ENCODE measurements at regions not wholly inside any gene's neighbourhood (a gene's known extent, or its start where the extent isn't known, plus 50 kb on each side); places are given as distances from the start of the nearest gene placed in this dataset.

DNA sequence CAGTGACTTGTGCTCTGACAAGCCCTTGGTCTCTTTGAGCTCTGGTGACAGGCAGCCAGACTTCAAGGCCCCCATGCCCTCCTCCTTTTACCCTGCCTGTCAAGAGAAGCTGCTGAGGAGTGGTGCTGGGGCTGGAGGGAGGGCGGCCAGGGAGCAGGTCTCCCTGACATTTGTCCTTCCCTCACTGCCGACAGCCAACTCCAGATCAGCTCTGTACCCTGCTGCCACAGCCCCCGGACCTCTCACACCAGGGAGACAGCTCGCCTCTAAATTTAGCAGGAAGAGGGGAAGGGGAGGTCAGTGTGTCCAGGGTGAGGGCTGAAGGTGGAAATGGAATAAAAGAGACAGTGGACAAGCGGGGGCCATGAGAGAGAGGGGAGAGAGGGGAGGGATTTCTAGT lies 155.8 kb downstream of the TDRD15 start:
- DNase-seq (ENCODE audit: low read depth in 2 of 3, low spot score in 2 of 3) = no peak

DNA sequence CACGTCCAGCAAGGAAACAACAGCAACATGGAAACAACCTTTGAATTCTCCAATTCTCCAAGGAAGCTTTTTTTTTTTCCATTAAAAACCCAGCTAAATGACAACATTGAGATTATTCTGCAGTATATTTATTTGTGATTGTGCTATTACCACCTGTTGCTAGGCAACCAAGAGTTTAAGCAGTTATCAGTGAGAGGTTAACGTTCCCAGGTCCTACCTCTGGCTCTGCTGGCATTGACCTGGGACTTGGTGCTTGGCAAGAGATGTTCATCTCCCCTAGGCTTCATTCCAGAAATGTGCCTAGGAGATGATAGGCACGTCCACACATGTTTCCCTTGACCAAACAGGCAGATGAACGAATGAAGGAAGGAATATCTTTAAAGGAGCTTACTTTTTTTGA lies 157.0 kb downstream of the TDRD15 start:
- DNase-seq (ENCODE audit: low read depth in 2 of 3, low spot score in 2 of 3) = no peak

DNA sequence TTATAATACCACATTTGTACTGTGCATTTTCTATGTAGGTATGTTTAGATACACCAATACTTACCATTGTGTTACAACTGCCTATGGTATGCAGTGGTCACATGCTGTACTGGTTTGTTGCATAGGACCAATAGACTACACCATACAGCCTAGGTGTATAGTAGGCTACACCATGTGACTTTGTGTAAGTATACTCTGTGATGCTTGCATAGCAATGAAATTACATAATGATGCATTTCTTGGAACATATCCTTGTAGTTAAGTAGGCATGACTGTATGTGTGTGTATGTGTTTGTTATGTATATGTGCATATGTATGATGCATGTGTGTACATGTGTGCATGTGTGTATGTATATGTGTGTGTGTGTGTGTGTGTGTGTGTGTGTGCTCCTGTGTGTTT lies 157.6 kb downstream of the TDRD15 start:
- no peak for DNase-seq (ENCODE audit: low read depth in 2 of 3, low spot score in 2 of 3)

DNA sequence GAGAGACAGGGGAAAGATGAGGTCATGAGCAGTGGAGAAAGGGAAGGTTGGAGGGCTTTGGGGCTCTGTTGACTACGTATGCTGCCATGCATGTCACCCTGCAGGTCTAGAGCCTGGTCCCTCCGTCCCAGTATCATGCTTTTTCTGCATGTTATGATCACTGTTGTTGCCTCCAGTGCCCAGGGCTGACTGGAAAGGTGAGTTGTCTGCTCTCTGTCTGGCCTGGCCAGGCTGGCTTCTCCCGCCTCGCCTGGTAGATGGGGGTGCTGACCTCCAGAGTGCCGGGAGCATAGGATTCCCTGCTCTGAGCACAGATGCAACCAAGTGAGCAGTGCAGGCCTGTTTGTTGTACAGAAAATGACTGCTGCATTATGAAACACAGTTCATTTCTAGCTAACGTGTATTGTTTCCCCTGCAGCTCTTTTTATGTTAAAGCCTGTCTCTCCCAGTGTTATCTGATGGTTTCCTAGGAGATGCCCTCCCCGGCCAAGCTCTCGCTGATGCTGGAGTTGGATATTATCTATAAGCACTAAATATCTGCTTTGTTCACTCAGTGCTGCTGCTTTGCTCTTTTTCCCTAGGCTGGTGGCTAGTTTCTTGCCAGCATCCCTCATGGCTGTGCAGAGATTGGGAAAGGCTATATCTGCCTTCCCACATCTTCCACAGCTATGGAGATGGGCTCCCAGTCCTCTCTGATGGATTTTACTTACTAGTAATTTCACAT lies 158.2 kb downstream of the TDRD15 start:
- DNase-seq (ENCODE audit: low read depth in 2 of 3, low spot score in 2 of 3) = no peak

DNA sequence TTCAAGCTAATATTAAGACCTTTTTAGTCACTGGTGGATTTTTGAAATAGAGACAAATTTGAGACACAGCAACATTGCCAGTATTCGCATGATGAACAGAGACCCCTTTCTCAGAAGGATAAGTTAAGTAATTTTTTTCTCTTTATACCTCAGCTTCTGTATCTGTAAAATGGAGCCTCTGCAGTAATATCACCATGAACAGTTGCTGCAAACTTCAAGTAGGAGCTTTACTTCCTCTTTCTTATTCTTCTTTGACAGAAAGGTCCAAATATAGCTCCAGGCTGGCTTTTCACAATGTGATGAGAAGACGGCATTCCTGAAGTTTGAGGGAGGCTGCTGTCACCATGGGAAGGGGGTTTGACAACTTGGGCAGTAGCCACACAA lies 158.7 kb downstream of the TDRD15 start:
- DNase-seq (ENCODE audit: low read depth in 2 of 3, low spot score in 2 of 3) = no peak

DNA sequence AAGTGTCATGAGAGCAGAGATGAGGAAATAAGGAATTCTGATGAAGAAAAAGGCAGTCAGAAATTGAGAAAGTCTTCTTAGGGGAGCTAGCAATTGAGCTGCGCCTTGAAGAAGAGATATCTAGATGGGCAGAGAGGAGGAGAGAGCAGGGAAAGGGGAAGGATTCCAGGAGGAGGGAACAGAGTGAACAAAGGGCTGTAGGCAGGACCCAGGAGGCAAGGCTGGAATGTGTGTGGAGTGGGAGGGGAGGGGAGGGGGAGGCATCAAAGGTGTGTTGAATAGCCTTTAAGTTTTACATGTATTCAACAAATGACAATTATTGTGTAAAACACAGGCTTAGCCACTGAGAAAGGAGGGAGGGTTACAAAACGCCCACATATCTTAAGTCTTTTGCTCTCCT lies 164.5 kb downstream of the TDRD15 start:
- no peak for DNase-seq (ENCODE audit: low read depth in 2 of 3, low spot score in 2 of 3)

DNA sequence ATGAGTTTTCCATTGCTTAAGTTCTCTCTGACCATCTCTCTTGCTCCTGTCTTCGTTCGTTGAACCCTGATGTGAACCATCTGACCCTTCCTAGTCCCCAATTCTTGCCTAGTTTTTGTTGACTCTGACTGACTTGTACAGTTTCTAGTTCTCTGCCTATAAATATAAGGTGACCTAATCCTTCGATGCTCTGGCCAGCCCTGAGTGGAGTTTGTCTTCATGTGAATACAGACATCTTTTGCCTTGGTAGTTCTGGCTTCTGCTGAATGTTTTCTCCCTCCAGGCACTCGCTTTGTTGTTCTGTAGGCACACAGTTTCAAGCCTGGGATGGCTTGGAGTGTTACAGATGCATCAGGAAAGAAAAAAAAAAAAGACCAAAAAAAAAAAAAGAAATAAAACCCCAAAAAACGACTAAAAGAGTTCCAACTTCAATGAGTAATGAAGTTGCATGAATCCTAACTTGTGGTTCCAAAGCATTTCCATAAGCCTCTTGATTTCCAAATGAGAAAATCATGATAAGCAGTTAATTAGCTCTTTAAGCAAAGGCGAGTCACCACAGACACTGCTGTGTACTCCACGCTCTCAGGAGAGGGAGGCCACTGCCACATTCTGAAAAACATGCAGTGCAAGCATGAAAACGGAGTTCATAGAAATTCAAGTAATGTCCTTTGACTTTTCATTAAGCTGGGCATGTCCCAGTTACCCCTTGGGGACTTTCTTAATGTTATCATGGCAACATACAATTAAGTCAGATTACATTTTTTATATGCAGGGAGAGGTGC lies 165.2 kb downstream of the TDRD15 start:
- DNase-seq (ENCODE audit: low read depth in 2 of 3, low spot score in 2 of 3) = no peak

DNA sequence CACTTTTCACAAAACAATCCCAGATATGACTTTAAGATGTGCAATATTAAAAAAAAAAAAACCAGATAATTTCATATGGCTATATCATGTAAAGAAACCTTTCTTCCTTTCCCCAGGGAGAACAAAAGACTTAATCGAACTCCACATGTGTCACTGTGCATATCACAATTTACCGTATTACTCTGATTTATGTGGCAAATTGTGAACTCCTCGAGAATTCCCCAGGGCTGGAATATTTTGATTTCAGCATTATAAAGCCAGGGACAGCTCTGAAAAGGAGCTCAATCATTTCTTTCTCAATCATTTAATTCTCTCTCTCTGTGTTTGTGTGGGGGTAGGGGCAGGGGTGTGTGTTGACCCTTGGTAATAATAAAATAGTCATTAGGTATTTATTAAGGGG lies 165.8 kb downstream of the TDRD15 start:
- no peak for DNase-seq (ENCODE audit: low read depth in 2 of 3, low spot score in 2 of 3)

DNA sequence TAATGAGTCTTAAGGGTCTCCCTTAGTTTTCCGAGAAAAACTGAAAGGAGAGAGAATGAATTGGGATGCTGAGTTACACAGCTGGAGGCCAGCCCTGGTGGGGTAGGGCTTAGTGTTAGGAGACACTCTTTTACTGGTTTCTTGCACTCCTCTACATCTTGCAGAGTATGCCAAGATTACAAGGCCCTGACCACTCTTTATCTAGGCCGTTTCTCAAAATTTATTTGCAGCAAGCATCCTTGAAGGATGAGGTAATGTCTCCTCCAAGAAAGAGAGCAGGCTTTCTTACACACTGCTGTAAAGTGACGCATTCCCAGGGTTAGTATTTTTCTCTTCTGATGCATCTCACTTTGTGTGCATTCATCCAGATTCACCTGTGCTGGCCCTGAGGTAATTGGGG lies 166.2 kb downstream of the TDRD15 start:
- no peak for DNase-seq (ENCODE audit: low read depth in 2 of 3, low spot score in 2 of 3)

DNA sequence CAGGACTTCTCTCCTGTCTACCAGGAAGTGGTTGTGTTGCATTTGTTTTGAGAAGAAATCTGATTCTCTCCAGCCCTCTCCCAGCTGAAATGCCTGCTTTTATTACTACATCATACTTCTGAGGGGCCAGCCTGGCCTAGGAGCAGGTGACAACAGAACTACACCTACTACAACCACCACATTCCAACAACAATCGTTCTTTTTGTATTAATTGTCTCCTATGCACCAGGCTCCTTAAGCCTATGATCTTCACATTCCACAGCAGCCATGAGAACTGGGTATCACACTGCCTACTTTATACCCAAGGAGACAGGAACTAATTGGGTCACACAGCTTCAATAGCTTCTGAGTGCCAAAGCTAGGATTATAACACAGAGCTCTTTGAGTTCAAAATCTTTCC lies 167.7 kb downstream of the TDRD15 start:
- DNase-seq (ENCODE audit: low read depth in 2 of 3, low spot score in 2 of 3) = no peak

DNA sequence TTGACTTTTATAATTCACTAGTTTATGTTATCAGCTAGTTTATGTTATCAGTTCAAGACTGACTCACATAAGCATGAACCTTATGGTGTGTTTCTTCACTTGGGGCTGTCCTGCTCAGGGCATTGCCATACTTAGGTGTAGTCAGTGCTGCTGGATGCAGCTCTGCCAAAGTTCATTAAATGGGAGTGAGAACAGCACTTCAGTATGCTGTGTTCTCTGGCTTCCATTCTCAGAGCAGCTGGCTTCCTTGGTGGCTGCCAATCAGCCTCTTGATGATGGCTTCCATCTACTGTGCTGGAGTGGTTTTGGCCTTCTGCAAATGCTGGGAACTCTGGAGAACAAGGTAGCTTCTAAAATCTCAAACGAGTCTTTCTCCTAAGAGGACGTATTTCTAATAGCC lies 170.7 kb downstream of the TDRD15 start:
- no peak for DNase-seq (ENCODE audit: low read depth in 2 of 3, low spot score in 2 of 3)

DNA sequence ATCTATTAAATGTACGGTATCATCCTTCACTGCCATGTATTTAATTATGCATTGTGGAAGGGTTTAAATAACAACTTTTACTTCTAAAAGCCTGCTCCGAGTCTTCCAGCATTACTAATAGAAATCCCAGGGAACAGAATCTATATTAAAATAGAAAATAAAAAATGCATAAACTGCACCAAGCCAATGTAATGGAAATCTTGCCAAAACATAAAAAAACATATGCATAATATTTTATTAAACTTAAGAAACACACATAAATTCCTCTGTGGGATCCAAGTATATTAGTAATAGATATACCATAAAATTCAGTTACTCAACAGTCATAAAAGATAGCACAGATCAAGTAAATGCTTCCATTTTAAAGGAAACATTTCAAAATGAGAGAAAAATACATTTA lies 175.6 kb downstream of the TDRD15 start:
- DNase-seq (ENCODE audit: low read depth in 2 of 3, low spot score in 2 of 3) = no peak

DNA sequence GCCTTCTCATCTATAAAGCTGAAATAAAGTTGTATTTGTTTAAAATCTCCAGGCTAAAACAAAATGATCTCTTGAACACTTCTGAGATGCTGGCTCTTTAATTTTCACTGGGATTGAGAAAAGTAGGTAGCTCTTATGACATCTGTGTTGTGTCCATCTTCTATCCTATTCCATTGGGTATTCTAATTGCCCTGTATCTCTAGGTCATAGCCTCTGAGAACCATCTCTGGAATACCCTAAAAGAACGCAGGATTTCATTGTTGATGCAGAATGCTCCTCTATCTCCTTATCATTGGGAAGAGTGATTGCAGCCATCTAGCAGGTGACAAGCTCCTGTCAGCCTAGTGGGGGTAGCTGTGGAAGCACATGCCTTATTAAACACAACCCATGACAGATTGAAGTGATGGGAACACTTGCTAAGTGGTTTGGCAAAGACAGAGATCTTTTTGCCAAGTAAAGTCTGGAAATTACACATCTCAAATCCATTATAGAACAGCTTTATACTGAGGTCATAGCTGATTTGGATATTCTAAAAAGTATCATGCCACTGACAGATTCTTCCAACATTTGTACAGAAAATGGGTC lies 178.2 kb downstream of the TDRD15 start:
- no peak for DNase-seq (ENCODE audit: low read depth in 2 of 3, low spot score in 2 of 3)

DNA sequence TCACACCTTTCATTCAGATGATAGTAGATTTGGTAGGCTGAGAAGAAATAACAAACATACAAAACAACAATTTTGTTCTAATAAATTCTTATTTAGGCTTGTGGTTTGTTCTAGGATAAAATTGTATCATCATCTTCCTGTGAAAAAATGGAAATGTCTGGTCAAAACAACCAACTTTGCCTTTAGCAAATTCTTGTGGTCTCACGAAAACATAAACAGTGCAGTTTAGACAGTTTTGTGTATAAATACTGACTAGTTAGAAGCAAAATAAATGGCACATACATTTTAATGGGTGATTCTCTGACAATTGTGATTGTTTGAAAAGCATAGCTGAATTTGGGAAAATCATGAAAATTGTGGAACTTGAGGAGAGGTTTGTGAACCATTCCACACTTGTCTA lies 180.1 kb downstream of the TDRD15 start:
- no peak for DNase-seq (ENCODE audit: low read depth in 2 of 3, low spot score in 2 of 3)

DNA sequence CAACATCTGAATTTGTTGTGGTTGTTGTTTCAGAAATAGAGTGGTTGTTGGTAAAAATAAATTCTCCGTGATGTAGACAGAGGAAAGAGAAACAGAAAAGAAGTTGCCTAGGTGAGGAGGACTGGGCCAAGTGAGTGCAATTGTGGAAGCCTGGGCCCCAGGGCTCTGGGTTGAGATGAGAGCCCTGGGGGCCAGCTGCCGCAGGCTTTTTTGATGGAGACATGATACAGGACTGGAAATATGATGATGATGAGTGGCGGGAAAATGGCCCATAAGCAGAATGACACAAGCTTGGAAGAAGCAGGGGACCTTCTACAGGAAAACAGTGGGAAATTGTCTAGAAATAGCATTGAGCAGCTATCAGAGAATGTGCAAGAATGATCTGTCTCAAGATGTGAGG lies 181.8 kb downstream of the TDRD15 start:
- no peak for DNase-seq (ENCODE audit: low read depth in 2 of 3, low spot score in 2 of 3)

DNA sequence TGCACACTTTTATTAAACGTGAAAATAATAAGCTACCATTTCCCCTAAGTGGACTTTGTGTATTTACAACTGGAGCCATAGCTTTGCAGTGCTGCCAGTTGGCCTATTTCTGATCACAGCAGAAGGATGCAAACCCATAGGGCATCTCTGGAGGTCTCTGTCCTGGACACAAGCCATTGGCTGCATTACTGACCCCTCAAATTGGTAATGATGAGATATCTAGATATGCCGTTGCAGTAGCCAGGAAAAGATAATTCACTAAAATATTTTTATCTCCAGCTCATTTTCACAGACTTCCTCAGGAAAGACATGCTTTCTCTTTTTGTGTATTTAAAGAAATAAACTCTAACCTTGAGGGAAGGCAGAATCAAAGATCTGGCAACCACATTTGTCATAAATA lies 182.5 kb downstream of the TDRD15 start:
- no peak for DNase-seq (ENCODE audit: low read depth in 2 of 3, low spot score in 2 of 3)

DNA sequence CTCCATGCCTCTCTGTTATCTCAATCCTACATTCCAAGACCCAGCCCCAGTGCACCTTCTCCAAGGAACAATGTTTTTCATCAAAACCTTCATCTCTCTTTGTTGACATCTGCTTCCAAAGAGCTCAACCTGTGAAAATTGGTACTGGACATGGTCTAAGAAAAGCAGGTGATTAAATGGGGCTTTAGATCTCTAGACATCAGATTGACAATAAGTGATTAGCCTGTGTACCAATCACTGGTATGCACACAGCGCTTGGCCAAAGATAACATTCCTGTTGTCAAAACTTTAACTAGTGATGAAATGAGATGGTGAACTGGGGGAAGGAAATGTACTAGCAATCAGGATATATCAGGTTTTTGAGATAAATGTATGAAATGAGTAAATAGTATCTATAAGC lies 183.3 kb downstream of the TDRD15 start:
- no peak for DNase-seq (ENCODE audit: low read depth in 2 of 3, low spot score in 2 of 3)

DNA sequence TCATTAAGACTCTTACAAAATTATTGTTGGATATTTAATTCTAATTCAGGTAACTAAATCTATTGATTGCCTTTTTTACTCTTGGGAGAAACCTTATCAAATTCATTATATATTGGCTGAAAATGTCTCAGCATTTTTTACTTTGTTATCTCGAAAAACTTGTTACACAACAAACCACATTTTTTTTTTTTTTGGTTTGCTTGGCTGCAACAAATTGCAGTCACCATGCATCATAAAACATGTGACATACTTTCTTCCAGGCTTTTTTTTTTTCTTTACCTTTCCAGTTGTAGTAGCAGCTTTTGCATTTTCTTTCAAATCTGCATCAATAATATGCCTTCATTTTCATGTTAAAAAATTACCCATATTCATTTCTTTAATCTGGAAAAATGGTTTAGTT lies 186.7 kb downstream of the TDRD15 start:
- DNase-seq (ENCODE audit: low read depth in 2 of 3, low spot score in 2 of 3) = no peak

DNA sequence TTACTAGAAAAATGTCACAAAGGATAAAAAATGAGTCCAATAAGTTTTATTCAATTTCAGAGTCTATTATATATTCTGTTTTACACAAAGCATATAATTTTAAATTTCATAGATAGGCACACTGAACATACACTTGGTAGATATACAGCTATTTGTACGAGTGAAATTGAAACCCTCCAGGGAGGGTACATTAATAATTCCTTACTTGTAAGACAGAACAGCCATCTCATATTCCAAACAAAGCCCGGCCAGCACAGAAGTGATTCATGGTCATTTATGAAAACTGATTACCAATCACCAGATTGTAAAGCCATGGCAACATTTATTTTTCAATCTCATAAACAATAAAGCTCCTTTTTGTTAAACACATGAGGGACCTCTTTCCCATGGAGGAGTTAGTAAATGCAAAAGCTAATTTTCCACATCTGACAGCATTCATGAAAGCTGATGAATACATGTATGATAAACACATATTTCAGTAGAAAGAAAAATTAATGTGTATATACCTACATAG lies 190.6 kb downstream of the TDRD15 start:
- DNase-seq (ENCODE audit: low read depth in 2 of 3, low spot score in 2 of 3) = no peak

DNA sequence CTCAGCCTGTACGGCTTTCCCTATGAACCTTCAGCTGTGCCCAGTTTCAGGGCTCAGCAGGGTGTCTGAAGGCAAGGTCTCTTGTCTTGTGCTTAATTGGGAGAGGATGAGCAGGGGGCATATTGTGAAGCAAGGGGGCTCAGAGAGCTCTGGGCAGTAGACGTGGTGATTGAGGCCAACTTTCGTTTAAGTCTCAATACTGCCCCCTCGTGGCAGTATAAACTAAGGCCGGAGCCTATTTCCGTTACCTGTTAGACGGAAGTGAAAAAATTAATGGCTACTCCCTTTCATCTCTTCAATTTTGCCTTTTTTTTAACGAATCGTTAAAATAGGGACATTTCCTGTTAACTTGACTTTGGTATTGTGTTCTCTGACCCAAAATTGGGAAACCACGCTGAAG lies 193.4 kb downstream of the TDRD15 start:
- peak in 2 of 3 donors; percentile 49 to 77 for DNase-seq (ENCODE audit: low read depth in 2 of 3, low spot score in 2 of 3)

DNA sequence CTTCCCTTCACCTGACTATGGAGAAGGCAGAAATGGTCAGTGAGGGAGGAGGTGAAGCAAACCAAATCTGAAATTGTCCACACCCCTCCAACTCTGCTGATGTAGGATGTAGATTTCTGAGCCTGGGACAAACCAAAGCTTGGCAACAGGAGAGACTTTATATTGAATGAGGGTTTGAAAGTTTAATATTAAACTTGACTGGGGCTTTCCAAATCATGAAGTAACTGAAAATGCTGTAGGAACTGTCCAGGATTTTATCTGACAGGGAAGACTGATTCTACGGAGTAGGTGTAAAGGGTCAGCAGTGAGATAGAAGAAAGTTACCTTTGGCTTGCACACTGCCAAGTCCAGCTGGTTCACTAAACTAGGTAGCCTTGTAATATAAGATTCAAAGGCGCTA lies 194.5 kb downstream of the TDRD15 start:
- no peak for DNase-seq (ENCODE audit: low read depth in 2 of 3, low spot score in 2 of 3)

DNA sequence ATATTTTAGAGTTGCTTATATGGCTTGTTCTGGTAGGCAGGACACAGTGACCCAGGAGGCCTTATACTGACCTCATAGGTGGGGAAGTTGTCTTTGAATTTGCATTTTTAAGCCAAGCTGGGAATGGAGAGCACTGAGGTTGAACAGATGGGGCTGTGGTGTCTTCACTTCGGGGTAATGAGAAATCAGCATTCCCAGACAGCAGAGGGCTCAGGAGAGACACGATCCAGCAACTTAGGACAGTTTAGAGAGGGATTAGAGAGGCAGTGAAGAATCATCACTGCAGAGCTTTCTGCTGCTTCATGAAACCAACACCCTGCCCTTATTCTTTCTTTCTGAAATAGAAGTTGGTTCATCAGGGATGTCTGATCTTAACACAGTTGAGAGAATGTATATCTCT lies 202.4 kb downstream of the TDRD15 start:
- DNase-seq (ENCODE audit: low read depth in 2 of 3, low spot score in 2 of 3) = no peak

All from hematopoietic multipotent progenitor cell (in vitro differentiated cells).